GM21526 (cell line): ENCODE measurements at regions not wholly inside any gene's neighbourhood (a gene's known extent, or its start where the extent isn't known, plus 50 kb on each side); places are given as distances from the start of the nearest gene placed in this dataset.

ENCODE experiments used
- ATAC-seq: cut with Tn5 transposase; IDR thresholded peaks from one replicate; pipeline ENCODE4 v1.9.1; 2021; ENCODE audit warnings: moderate library complexity; ENCODE audit not compliant: unreplicated experiment, low FRiP score

- ATAC-seq, result no peak
Observed at GRCh38 chr7:45343746-45344145, 186.2 kb downstream of the RAMP3 start.

- no peak for ATAC-seq
Observed at GRCh38 chr7:45347804-45348203, 190.2 kb downstream of the RAMP3 start.

GRCh38 chr7:45349090-45349489 lies 191.5 kb downstream of the RAMP3 start:
- ATAC-seq, result no peak

GRCh38 chr7:45350896-45351295 lies 193.3 kb downstream of the RAMP3 start:
- no peak for ATAC-seq

GRCh38 chr7:45358287-45358686 lies 200.7 kb downstream of the RAMP3 start:
- ATAC-seq, result no peak

GRCh38 chr7:45359250-45359649 lies 201.7 kb downstream of the RAMP3 start:
- ATAC-seq, result no peak

- no peak for ATAC-seq
Observed at GRCh38 chr7:45359776-45360175, 202.2 kb downstream of the RAMP3 start.

GRCh38 chr7:45363669-45364068 lies 206.1 kb downstream of the RAMP3 start:
- ATAC-seq, result no peak

GRCh38 chr7:45365341-45365740 lies 207.8 kb downstream of the RAMP3 start:
- ATAC-seq, result no peak

- no peak for ATAC-seq
Observed at GRCh38 chr7:45366475-45366874, 207.7 kb upstream of the ADCY1 start.

GRCh38 chr7:45367026-45367425 lies 207.1 kb upstream of the ADCY1 start:
- no peak for ATAC-seq

GRCh38 chr7:45368129-45368807 lies 205.9 kb upstream of the ADCY1 start:
- no peak for ATAC-seq

GRCh38 chr7:45384499-45384898 lies 189.7 kb upstream of the ADCY1 start:
- no peak for ATAC-seq

GRCh38 chr7:45387837-45388236 lies 186.3 kb upstream of the ADCY1 start:
- ATAC-seq, result no peak

GRCh38 chr7:45389073-45389872 lies 184.9 kb upstream of the ADCY1 start:
- ATAC-seq, result no peak

GRCh38 chr7:45390180-45390579 lies 184.0 kb upstream of the ADCY1 start:
- ATAC-seq, result no peak

- ATAC-seq, result no peak
Observed at GRCh38 chr7:45390731-45391130, 183.4 kb upstream of the ADCY1 start.

- no peak for ATAC-seq
Observed at GRCh38 chr7:45391618-45392451, 182.3 kb upstream of the ADCY1 start.

GRCh38 chr7:45394117-45394708 lies 180.0 kb upstream of the ADCY1 start:
- ATAC-seq, result no peak

- no peak for ATAC-seq
Observed at GRCh38 chr7:45399069-45399468, 175.1 kb upstream of the ADCY1 start.

- ATAC-seq, result no peak
Observed at GRCh38 chr7:45400680-45401079, 173.5 kb upstream of the ADCY1 start.
